Ovary (tissue), 7 donors: ENCODE measurements at regions not wholly inside any gene's neighbourhood (a gene's known extent, or its start where the extent isn't known, plus 50 kb on each side); places are given as distances from the start of the nearest gene placed in this dataset.
"Not testable (repeated sequence)": the region's sequence is repeated elsewhere in the genome, so short reads cannot be mapped to it uniquely, and the experiment has no call there.

Experiments
- DNase-seq, 5 donors: peaks; one replicate each; pipeline ENCODE4 v3.0.0-alpha.2; 2019 to 2020
- H3K27ac ChIP-seq, 2 donors: fragments of 200-600 bp; one replicate each; pipeline versions ENCODE4 v1.5.1 to v1.8.0; 2019 to 2022
- H3K27me3 ChIP-seq: fragments of 200-600 bp; one replicate; pipeline ENCODE4 v1.8.0; 2022
- H3K36me3 ChIP-seq: fragments of 200-600 bp; sonication (generic); one replicate; pipeline ENCODE4 v1.5.1; 2019
- H3K4me1 ChIP-seq: one replicate; pipeline ENCODE4 v1.8.1; 2013; ENCODE audit warnings: mild to moderate bottlenecking, moderate library complexity; ENCODE audit not compliant: insufficient read depth
- H3K4me3 ChIP-seq: fragments of 200-600 bp; sonication (generic); one replicate; pipeline ENCODE4 v1.5.1; 2017
- H3K9me3 ChIP-seq, 2 donors: fragments of 200-600 bp in 1 of 2; sonication (generic) in 1 of 2; one replicate each; pipeline versions ENCODE4 v1.5.1 to v1.8.1; 2013 to 2019; ENCODE audit warnings: mild to moderate bottlenecking in 1 of 2, moderate library complexity in 1 of 2
- EP300 ChIP-seq: sonication (generic); formaldehyde crosslinking; IDR thresholded peaks from one replicate; pipeline ENCODE4 v1.6.1; 2017; ENCODE audit warnings: antibody characterized with exemption
- POLR2A ChIP-seq: fragments of 450-650 bp; IDR thresholded peaks from one replicate; pipeline ENCODE4 v1.6.1; 2017; ENCODE audit warnings: antibody characterized with exemption, mild to moderate bottlenecking, moderate library complexity
- WGBS, 3 donors: extraction: QIAGEN DNeasy Blood & Tissue Kit in 1 of 3; methylation state at CpG; one replicate each; pipeline versions ENCODE4 v1.1.5 to v1.1.7; 2013 to 2017; 5-methylcytosine and 5-hydroxymethylcytosine counted together
- intact Hi-C, 4 donors: fragments of 100-400 bp; cut with DNase I; formaldehyde crosslinking; loops; one replicate each; pipeline versions ENCODE4 v1.11.0 to v1.15.1; 2022 to 2023
- TF ChIP-seq, protein P1 (sequence below), 3 donors: fragments of 450-650 bp in 2 of 3; fragments of 200-600 bp in 1 of 3; IDR thresholded peaks; one replicate each; pipeline versions ENCODE4 v1.5.1 to v1.8.0; 2016 to 2022; ENCODE audit warnings: antibody characterized with exemption in 3 of 3, mild to moderate bottlenecking in 1 of 3
- donor health status: DM: no; HTN: no; CAD: no; lungs with moderate emphysema.
- donor health status: DM: no; HTN: no; CAD: no.
- donor health status: Bipolar disorder and iron deficiency.
- donor health status: DM: no; HTN: no; CAD: no.
- donor health status: DM: yes; HTN: yes; CAD: no.

GRCh38 chr10:43843321-43844101 is 194.8 kb upstream of the ZNF32 start:
- H3K27me3 ChIP-seq = no peaks in the 10 kb centered on the region
- TF ChIP-seq, protein P1, sequence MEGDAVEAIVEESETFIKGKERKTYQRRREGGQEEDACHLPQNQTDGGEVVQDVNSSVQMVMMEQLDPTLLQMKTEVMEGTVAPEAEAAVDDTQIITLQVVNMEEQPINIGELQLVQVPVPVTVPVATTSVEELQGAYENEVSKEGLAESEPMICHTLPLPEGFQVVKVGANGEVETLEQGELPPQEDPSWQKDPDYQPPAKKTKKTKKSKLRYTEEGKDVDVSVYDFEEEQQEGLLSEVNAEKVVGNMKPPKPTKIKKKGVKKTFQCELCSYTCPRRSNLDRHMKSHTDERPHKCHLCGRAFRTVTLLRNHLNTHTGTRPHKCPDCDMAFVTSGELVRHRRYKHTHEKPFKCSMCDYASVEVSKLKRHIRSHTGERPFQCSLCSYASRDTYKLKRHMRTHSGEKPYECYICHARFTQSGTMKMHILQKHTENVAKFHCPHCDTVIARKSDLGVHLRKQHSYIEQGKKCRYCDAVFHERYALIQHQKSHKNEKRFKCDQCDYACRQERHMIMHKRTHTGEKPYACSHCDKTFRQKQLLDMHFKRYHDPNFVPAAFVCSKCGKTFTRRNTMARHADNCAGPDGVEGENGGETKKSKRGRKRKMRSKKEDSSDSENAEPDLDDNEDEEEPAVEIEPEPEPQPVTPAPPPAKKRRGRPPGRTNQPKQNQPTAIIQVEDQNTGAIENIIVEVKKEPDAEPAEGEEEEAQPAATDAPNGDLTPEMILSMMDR (IDR thresholded peaks at IDR 0.05) = no peak
- no peak for TF ChIP-seq POLR2A
- no peak for TF ChIP-seq EP300
- WGBS, 3 donors = 61 to 83% (median 72%) methylated on average over 9 of the region's 9 CpGs
- H3K9me3 ChIP-seq = no peaks in the 10 kb centered on the region
- H3K36me3 ChIP-seq = no peaks in the 10 kb centered on the region
- intact Hi-C loops = no loop called here
- H3K4me1 ChIP-seq = peaks cover 8% of the 10 kb centered on the region
- no peak overlapping the region for H3K27ac ChIP-seq
- no peak overlapping the region for H3K4me3 ChIP-seq
- DNase-seq = no peak

DNA sequence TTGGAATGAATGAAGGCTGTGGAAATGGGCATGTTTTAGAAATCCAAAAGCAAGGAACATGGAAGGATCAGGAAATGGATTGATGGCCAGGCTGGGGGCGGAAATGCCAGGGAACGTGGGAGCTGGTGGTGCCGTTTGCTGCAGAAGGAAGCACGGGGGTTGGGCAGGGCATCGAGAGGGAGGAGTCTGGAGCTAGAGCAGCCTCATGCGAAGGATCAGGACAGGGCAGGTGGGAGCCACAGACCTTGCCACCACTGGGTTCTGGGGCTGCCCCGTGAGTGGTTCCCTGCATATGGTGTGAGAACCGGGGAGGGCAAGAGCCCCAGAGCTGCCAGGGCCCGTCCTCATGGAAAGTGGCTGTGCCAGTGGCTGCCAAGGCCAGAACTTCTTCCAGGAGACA is 193.8 kb upstream of the ZNF32 start:
- intact Hi-C loops = no loop called here
- no peak for TF ChIP-seq EP300
- TF ChIP-seq, protein P1 (IDR thresholded peaks at IDR 0.05) = no peak
- no peak for TF ChIP-seq POLR2A
- Histone ChIP-seq H3K4me1 (peaks cover 8% of the 10 kb centered on the region), H3K27me3 (no peaks in the 10 kb centered on the region), H3K4me3 (no peak overlapping the region), H3K9me3 (no peaks in the 10 kb centered on the region), H3K36me3 (no peaks in the 10 kb centered on the region), H3K27ac (no peak overlapping the region)
- WGBS, 3 donors = 76 to 81% (median 76%) methylated on average over 9 of the region's 9 CpGs
- DNase-seq = no peak

DNA sequence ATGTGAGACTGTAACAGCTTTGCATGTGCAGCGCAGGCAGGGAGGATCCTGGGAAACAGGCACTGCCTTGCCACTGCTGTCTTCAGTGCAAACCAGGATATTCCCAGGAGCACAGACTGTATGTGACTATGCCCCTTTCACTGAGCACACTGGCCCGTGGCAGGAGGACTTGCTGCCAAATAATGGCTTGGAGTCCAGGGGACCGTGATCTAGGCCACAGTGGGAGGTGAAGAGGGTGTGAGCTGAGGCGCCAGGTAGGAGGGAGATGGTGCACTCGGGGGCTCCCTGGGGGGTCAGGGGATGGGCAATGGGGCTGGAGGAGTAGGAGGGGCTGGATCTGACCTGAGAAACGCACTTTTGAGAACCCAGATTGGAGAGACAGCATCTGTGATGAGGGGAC is 193.4 kb upstream of the ZNF32 start:
- 74 to 83% (median 83%) methylated on average over 6 of the region's 6 CpGs for WGBS, 3 donors

DNA sequence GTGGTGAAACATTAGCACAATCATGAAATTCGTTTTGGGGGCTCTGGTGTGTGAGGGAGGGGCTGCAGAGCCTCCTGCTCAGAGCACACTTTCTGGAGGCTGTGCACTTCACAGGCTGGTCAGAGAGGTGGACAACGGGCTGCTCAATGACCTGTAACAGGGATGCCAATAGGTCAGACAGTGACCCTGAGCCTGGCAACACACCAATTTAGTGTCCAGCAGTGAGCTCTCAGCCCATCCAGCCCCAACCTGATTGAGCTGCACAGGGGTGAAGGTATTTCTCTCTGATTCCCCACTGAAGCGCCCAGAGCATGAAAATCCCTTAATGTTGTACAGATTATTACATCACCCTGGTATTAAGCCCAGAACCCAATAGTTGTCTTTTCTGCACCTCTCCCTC is 191.3 kb upstream of the ZNF32 start:
- WGBS, 3 donors = 66 to 69% (median 68%) methylated on average over 3 of the region's 3 CpGs
- no peaks in the 10 kb centered on the region for H3K27me3 ChIP-seq
- no peaks in the 10 kb centered on the region for H3K4me1 ChIP-seq
- H3K4me3 ChIP-seq = no peak overlapping the region
- no peak for DNase-seq
- no peak overlapping the region for H3K27ac ChIP-seq
- no peaks in the 10 kb centered on the region for H3K36me3 ChIP-seq
- TF ChIP-seq, protein P1 (IDR thresholded peaks at IDR 0.05) = no peak
- TF ChIP-seq POLR2A (no peak), EP300 (no peak)
- intact Hi-C loops = no loop called here
- no peaks in the 10 kb centered on the region for H3K9me3 ChIP-seq

More for the DNA sequence above, 193.4 kb upstream of the ZNF32 start:
- no peaks in the 10 kb centered on the region for H3K9me3 ChIP-seq
- intact Hi-C loops = no loop called here
- H3K4me3 ChIP-seq = no peak overlapping the region
- DNase-seq = no peak
- TF ChIP-seq POLR2A (no peak), EP300 (no peak)
- TF ChIP-seq, protein P1 (IDR thresholded peaks at IDR 0.05) = no peak
- H3K4me1 ChIP-seq = peaks cover 8% of the 10 kb centered on the region
- no peaks in the 10 kb centered on the region for H3K36me3 ChIP-seq
- H3K27me3 ChIP-seq = no peaks in the 10 kb centered on the region
- no peak overlapping the region for H3K27ac ChIP-seq

- not testable (repeated sequence) for H3K27me3 ChIP-seq
- WGBS, 3 donors = 40 to 56% (median 51%) methylated on average over 2 of the region's 2 CpGs
These were observed 186.1 kb upstream of the ZNF32 start for GRCh38 chr10:43834751-43835150.

More at GRCh38 chr10:43834751-43835150, 186.1 kb upstream of the ZNF32 start:
- DNase-seq, H3K4me1 ChIP-seq, H3K27ac ChIP-seq, intact Hi-C loops, H3K36me3 ChIP-seq, H3K4me3 ChIP-seq, H3K9me3 ChIP-seq: not testable (repeated sequence)
